OCI-LY3 (cell line): ENCODE measurements at regions not wholly inside any gene's neighbourhood (a gene's known extent, or its start where the extent isn't known, plus 50 kb on each side); places are given as distances from the start of the nearest gene placed in this dataset.

ENCODE experiments used
- H2AFZ ChIP-seq: fragments of 200-600, 300-600 bp; shearing (Covaris generic); 2 replicates; pipeline ENCODE4 v1.6.0; 2014; ENCODE audit warnings: antibody characterized with exemption, low read depth, low read length
- H3K27ac ChIP-seq: fragments of 200-600, 300-600 bp; sonication (generic); 2 replicates; pipeline ENCODE4 v1.5.1; 2014; ENCODE audit warnings: mild to moderate bottlenecking, low read length, moderate library complexity, mixed read lengths
- H3K27me3 ChIP-seq: fragments of 200-600, 300-600 bp; sonication (generic); 2 replicates; pipeline ENCODE4 v1.6.1; 2014; ENCODE audit warnings: low read depth, low read length, mixed read lengths
- H3K36me3 ChIP-seq: fragments of 200-600, 300-600 bp; sonication (generic); replicated peaks from 2 replicates; pipeline ENCODE3; 2014; ENCODE audit warnings: low read depth, low read length, mixed read lengths
- H3K4me1 ChIP-seq: fragments of 300-600, 200-600 bp; sonication (generic); 2 replicates; pipeline ENCODE4 v1.6.1; 2014; ENCODE audit warnings: low read length, mixed read lengths
- H3K4me2 ChIP-seq: fragments of 200-600, 300-600 bp; sonication (generic); 2 replicates; pipeline ENCODE4 v1.6.1; 2014; ENCODE audit warnings: low read length, mixed read lengths
- H3K4me3 ChIP-seq: fragments of 300-600, 200-600 bp; sonication (generic); 2 replicates; pipeline ENCODE4 v1.5.1; 2014; ENCODE audit warnings: antibody characterized with exemption, mild to moderate bottlenecking, low read length, moderate library complexity
- H3K79me2 ChIP-seq: fragments of 300-600, 200-600 bp; shearing (Covaris generic); 2 replicates; pipeline ENCODE4 v1.6.1; 2014; ENCODE audit warnings: mild to moderate bottlenecking, low read length, mixed read lengths
- H3K9ac ChIP-seq: fragments of 300-600, 200-600 bp; shearing (Covaris generic); 2 replicates; pipeline ENCODE4 v1.6.0; 2014; ENCODE audit warnings: mild to moderate bottlenecking, low read length, moderate library complexity
- H3K9me3 ChIP-seq: fragments of 200-600, 300-600 bp; shearing (Covaris generic); 2 replicates; pipeline ENCODE4 v1.6.1; 2014; ENCODE audit warnings: low read length, mixed read lengths; ENCODE audit not compliant: insufficient read depth
- H4K20me1 ChIP-seq: fragments of 200-600, 300-600 bp; sonication (generic); 2 replicates; pipeline ENCODE4 v1.6.1; 2016; ENCODE audit warnings: low read length, mixed read lengths; ENCODE audit not compliant: insufficient read depth
- EZH2phosphoT487 ChIP-seq: fragments of 200-600 bp; shearing (Covaris generic); IDR thresholded peaks from 2 replicates; pipeline ENCODE4 v1.6.1; 2018; ENCODE audit warnings: antibody characterized with exemption, mixed run types, low read depth
- TF ChIP-seq, protein P1 (sequence below): fragments of 200-600, 300-600 bp; sonication (generic); IDR thresholded peaks from 2 replicates; pipeline ENCODE4 v1.5.1; 2014; ENCODE audit warnings: antibody characterized with exemption, low read length, low read depth

DNA sequence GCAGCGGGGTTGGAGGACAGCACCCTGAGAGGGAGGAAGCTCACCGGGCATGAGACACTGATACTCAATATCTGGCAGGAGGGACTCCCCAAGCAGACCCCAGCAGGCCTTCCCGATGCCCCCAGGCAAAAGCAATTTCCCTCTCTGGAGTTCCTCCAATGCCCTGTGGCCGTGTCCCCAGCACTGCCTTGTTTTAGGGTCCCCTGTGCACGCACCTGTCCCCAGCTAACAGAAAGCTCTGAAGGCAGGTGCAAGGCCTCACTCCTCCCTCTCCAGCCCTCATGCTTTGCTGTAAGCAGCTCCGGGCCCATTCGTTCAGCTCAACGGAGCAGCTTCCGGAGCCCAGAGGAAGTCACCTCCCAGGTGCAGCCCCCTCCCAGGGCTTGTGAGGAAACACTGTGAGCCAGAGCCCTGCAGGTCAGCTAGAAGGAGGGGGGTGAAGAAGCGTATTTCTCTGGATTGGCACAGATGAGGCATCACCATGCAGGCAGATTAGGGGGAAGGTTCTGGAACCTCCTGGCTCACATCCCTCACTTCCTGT lies 50.3 kb upstream of the ID2 start:
- no peaks in the 10 kb centered on the region for H4K20me1 ChIP-seq
- peak overlapping the region; percentile 71 for H2AFZ ChIP-seq
- H3K9me3 ChIP-seq, result no peaks in the 10 kb centered on the region
- no peak overlapping the region for H3K9ac ChIP-seq
- no peak overlapping the region for H3K27ac ChIP-seq
- no peaks in the 10 kb centered on the region for H3K36me3 ChIP-seq
- no peaks in the 10 kb centered on the region for H3K79me2 ChIP-seq
- H3K4me1 ChIP-seq, result peaks cover 40% of the 10 kb centered on the region
- no peak for TF ChIP-seq EZH2phosphoT487
- TF ChIP-seq, protein P1, sequence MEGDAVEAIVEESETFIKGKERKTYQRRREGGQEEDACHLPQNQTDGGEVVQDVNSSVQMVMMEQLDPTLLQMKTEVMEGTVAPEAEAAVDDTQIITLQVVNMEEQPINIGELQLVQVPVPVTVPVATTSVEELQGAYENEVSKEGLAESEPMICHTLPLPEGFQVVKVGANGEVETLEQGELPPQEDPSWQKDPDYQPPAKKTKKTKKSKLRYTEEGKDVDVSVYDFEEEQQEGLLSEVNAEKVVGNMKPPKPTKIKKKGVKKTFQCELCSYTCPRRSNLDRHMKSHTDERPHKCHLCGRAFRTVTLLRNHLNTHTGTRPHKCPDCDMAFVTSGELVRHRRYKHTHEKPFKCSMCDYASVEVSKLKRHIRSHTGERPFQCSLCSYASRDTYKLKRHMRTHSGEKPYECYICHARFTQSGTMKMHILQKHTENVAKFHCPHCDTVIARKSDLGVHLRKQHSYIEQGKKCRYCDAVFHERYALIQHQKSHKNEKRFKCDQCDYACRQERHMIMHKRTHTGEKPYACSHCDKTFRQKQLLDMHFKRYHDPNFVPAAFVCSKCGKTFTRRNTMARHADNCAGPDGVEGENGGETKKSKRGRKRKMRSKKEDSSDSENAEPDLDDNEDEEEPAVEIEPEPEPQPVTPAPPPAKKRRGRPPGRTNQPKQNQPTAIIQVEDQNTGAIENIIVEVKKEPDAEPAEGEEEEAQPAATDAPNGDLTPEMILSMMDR, result no peak
- H3K4me2 ChIP-seq, result peak overlapping the region; percentile 33
- no peaks in the 10 kb centered on the region for H3K27me3 ChIP-seq
- no peak overlapping the region for H3K4me3 ChIP-seq
